Neural cell (in vitro differentiated cells): ENCODE measurements at regions not wholly inside any gene's neighbourhood (a gene's known extent, or its start where the extent isn't known, plus 50 kb on each side); places are given as distances from the start of the nearest gene placed in this dataset.

Source experiments
- EP300 ChIP-seq: fragments of 450-650 bp; conservative IDR thresholded peaks from 2 replicates; pipeline ENCODE4 v1.6.1; 2014; ENCODE audit warnings: antibody characterized with exemption, mild to moderate bottlenecking, moderate library complexity; ENCODE audit not compliant: poor library complexity, severe bottlenecking
- EZH2 ChIP-seq: fragments of 200-600, 300-800 bp; shearing (Covaris generic), sonication (generic); IDR thresholded peaks from 2 replicates; pipeline ENCODE4 v1.6.1; 2014; ENCODE audit warnings: antibody characterized with exemption, low read length, borderline replicate concordance, mild to moderate bottlenecking; ENCODE audit not compliant: insufficient read depth, poor library complexity, severe bottlenecking
- POLR2AphosphoS5 ChIP-seq: IDR thresholded peaks from 2 replicates; pipeline ENCODE4 v1.6.1; 2012
- RAD21 ChIP-seq: fragments of 450-650 bp; conservative IDR thresholded peaks from 2 replicates; pipeline ENCODE4 v1.6.1; 2014; ENCODE audit warnings: antibody characterized with exemption, mild to moderate bottlenecking, moderate library complexity
- TF ChIP-seq, protein P1 (sequence below): fragments of 450-650 bp; IDR thresholded peaks from 2 replicates; pipeline ENCODE4 v1.5.1; 2014; ENCODE audit warnings: antibody characterized with exemption, mild to moderate bottlenecking, moderate library complexity; ENCODE audit not compliant: poor library complexity, severe bottlenecking
- TF ChIP-seq, protein P2 (sequence below): IDR thresholded peaks from 2 replicates; pipeline ENCODE4 v1.6.1; 2012; ENCODE audit warnings: borderline replicate concordance

DNA sequence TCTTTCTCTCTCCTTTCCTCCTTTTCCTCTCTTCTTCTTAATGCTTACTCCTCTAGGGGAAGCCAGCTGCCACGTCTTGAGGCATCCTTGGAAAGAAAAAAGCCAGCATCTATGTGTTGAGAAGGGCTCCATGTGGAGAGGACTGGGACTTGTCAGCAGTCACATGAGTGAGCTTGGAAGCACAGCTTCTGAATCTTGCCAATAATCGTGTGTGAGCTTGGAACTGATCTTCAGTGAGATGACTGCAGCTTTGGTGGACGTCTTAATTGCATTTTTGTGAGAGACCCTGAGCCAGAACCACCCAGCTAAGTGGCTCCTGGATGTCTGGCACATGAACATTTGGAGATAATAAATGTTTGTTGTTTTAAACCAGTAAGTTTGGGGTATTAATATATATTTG, 371.7 kb downstream of the SLITRK2 start:
- TF ChIP-seq, protein P1, sequence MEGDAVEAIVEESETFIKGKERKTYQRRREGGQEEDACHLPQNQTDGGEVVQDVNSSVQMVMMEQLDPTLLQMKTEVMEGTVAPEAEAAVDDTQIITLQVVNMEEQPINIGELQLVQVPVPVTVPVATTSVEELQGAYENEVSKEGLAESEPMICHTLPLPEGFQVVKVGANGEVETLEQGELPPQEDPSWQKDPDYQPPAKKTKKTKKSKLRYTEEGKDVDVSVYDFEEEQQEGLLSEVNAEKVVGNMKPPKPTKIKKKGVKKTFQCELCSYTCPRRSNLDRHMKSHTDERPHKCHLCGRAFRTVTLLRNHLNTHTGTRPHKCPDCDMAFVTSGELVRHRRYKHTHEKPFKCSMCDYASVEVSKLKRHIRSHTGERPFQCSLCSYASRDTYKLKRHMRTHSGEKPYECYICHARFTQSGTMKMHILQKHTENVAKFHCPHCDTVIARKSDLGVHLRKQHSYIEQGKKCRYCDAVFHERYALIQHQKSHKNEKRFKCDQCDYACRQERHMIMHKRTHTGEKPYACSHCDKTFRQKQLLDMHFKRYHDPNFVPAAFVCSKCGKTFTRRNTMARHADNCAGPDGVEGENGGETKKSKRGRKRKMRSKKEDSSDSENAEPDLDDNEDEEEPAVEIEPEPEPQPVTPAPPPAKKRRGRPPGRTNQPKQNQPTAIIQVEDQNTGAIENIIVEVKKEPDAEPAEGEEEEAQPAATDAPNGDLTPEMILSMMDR = no peak
- no peak for TF ChIP-seq EP300
- no peak for TF ChIP-seq POLR2AphosphoS5
- TF ChIP-seq RAD21 = no peak
- TF ChIP-seq, protein P2, sequence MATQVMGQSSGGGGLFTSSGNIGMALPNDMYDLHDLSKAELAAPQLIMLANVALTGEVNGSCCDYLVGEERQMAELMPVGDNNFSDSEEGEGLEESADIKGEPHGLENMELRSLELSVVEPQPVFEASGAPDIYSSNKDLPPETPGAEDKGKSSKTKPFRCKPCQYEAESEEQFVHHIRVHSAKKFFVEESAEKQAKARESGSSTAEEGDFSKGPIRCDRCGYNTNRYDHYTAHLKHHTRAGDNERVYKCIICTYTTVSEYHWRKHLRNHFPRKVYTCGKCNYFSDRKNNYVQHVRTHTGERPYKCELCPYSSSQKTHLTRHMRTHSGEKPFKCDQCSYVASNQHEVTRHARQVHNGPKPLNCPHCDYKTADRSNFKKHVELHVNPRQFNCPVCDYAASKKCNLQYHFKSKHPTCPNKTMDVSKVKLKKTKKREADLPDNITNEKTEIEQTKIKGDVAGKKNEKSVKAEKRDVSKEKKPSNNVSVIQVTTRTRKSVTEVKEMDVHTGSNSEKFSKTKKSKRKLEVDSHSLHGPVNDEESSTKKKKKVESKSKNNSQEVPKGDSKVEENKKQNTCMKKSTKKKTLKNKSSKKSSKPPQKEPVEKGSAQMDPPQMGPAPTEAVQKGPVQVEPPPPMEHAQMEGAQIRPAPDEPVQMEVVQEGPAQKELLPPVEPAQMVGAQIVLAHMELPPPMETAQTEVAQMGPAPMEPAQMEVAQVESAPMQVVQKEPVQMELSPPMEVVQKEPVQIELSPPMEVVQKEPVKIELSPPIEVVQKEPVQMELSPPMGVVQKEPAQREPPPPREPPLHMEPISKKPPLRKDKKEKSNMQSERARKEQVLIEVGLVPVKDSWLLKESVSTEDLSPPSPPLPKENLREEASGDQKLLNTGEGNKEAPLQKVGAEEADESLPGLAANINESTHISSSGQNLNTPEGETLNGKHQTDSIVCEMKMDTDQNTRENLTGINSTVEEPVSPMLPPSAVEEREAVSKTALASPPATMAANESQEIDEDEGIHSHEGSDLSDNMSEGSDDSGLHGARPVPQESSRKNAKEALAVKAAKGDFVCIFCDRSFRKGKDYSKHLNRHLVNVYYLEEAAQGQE = no peak
- TF ChIP-seq EZH2 = no peak
